ENCODE measurements at regions not wholly inside any gene's neighbourhood (a gene's known extent, or its start where the extent isn't known, plus 50 kb on each side); places are given as distances from the start of the nearest gene placed in this dataset.
"Not testable (repeated sequence)": the region's sequence is repeated elsewhere in the genome, so short reads cannot be mapped to it uniquely, and the experiment has no call there.

DNA sequence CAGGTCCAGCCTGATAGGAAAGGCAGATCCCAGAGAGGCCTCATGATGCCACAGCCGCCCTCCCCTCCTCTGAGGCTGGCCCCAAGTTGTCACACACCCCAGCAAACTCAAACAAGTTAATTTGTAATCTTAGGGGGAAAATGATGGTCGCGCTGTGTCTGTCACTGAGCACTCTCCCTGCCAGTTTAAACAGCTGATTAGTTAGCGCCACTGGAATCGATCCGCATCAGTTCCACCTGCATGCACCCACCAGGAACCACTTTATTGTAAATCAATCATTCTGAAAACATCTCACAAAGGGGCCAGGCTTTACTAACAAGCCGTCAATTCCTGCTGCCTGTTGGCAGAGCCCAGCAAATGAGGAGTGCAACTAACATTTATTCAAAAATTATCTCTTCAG lies 870.9 kb downstream of the KCNMA1 start:
- Histone ChIP-seq H3K27me3 (no peaks in the 10 kb centered on the region), H3K9me3 (no peaks in the 10 kb centered on the region), H3K27ac (no peak overlapping the region), H3K36me3 (no peaks in the 10 kb centered on the region), H3K4me1 (no peaks in the 10 kb centered on the region), H3K4me3 (no peak overlapping the region)
- TF ChIP-seq, protein P1, sequence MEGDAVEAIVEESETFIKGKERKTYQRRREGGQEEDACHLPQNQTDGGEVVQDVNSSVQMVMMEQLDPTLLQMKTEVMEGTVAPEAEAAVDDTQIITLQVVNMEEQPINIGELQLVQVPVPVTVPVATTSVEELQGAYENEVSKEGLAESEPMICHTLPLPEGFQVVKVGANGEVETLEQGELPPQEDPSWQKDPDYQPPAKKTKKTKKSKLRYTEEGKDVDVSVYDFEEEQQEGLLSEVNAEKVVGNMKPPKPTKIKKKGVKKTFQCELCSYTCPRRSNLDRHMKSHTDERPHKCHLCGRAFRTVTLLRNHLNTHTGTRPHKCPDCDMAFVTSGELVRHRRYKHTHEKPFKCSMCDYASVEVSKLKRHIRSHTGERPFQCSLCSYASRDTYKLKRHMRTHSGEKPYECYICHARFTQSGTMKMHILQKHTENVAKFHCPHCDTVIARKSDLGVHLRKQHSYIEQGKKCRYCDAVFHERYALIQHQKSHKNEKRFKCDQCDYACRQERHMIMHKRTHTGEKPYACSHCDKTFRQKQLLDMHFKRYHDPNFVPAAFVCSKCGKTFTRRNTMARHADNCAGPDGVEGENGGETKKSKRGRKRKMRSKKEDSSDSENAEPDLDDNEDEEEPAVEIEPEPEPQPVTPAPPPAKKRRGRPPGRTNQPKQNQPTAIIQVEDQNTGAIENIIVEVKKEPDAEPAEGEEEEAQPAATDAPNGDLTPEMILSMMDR (IDR thresholded peaks at IDR 0.05): no peak
- TF ChIP-seq POLR2A (IDR thresholded peaks at IDR 0.05): no peak
- DNase-seq: no peak

DNA sequence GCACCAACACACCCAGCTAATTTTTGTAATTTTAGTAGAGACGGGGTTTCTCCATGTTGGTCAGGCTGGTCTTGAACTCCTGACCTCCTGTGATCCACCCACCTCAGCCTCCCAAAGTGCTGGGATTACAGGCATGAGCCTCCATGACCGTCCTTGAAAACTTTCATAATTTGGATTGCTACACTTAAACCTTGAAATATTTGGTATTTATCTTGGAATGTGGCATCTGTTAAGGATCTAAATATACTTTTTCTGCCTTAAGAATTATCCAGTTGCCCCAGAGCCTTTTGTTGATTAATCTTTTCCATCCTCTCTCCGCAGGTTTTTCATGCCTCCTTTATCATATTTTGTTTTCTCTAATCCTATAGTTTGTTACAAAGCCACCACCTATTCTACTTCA lies 872.7 kb downstream of the KCNMA1 start:
- DNase-seq, H3K36me3 ChIP-seq, H3K9me3 ChIP-seq, H3K27me3 ChIP-seq, H3K4me3 ChIP-seq, H3K27ac ChIP-seq, H3K4me1 ChIP-seq: not testable (repeated sequence)

DNA sequence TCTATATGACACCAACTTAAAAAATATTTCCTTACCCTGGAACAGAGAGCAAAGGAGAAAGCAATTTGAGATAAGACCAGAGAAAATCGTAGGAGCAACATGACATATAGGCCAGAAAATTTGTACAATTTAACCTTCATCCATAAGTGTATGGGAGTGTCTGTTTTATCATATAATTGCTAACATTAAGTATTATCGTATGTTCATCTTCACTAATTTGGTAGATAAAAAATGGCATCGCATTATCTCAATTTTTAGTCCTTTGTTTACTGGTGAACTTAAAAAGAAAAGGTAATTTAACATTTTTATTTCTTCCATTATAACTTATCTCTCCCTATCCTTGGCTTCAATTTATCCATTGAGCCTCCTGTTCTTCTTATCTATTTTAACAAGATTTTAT lies 873.4 kb downstream of the KCNMA1 start:
- TF ChIP-seq, protein P1 (IDR thresholded peaks at IDR 0.05): no peak
- no peak for TF ChIP-seq POLR2A (IDR thresholded peaks at IDR 0.05)
- no peaks in the 10 kb centered on the region for H3K9me3 ChIP-seq
- no peaks in the 10 kb centered on the region for H3K27me3 ChIP-seq
- no peaks in the 10 kb centered on the region for H3K4me1 ChIP-seq
- no peak overlapping the region for H3K27ac ChIP-seq
- no peak overlapping the region for H3K4me3 ChIP-seq
- H3K36me3 ChIP-seq: no peaks in the 10 kb centered on the region
- DNase-seq: no peak

DNA sequence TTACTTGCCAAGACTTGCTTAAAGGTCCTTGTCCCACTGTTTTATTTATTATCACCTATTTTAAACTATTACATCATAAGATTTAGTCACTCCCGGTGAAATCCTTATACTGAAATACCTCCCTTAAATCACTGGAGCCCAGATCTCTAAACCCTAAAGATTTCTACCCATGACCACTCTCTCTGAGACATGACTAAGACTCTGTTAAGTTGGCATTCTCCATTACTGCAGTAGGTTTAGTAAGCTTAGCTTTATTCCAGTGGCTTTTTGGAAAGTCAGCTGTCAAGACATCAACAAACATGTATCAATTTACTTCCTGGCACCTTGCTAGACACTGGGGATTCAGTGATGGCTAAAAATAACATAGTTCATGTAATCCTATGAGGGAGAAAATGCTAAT lies 874.2 kb downstream of the KCNMA1 start:
- TF ChIP-seq, protein P1 (IDR thresholded peaks at IDR 0.05): no peak
- no peak for TF ChIP-seq POLR2A (IDR thresholded peaks at IDR 0.05)

DNA sequence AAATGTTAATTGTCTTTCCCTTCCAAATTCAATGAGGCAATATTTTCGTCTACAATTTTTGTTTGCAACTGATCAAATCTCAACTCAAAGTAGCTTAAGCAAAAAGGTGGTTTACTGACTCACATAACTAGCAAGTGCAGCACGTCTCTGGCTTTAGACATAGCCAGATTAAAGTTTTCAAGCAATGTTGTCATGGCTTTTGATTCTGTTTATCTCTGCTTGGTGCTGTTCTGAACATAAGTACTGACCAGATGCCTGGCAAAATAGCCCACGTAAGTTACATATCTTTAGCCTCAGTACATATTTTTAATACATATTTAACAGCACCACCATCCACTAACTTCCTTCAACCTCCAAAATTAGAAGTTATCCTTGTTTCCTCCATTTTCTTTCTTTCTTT lies 877.9 kb downstream of the KCNMA1 start:
- DNase-seq: no peak
- TF ChIP-seq, protein P1 (IDR thresholded peaks at IDR 0.05): no peak
- no peak for TF ChIP-seq POLR2A (IDR thresholded peaks at IDR 0.05)
- no peaks in the 10 kb centered on the region for H3K9me3 ChIP-seq

More for the DNA sequence above, 874.2 kb downstream of the KCNMA1 start:
- no peaks in the 10 kb centered on the region for H3K36me3 ChIP-seq
- DNase-seq: no peak
- no peaks in the 10 kb centered on the region for H3K4me1 ChIP-seq
- no peak overlapping the region for H3K27ac ChIP-seq
- no peaks in the 10 kb centered on the region for H3K9me3 ChIP-seq
- no peak overlapping the region for H3K4me3 ChIP-seq
- no peaks in the 10 kb centered on the region for H3K27me3 ChIP-seq

DNA sequence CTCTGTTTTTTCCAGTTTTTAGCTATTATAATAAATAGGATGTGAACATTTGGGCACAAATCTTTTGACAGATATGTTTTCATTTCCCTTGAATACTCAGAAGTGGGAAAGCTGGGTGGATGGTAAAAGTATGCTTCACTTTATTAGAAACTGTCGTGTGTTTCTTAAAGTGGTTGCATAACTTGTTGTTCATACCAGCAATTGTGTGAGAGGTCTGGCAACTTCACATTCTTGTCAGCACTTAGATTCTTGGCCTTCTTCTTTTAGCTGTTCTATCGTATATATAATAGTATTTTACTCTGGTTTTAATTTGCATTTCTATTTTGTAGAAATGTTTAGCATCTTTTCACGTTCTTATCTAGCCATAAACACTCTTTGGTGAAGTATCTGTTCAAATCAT lies 894.4 kb downstream of the KCNMA1 start:
- no peak for DNase-seq
- H3K4me3 ChIP-seq: no peak overlapping the region
- no peaks in the 10 kb centered on the region for H3K36me3 ChIP-seq
- no peak overlapping the region for H3K27ac ChIP-seq
- H3K4me1 ChIP-seq: no peaks in the 10 kb centered on the region
- no peaks in the 10 kb centered on the region for H3K9me3 ChIP-seq
- H3K27me3 ChIP-seq: no peaks in the 10 kb centered on the region
- TF ChIP-seq POLR2A (IDR thresholded peaks at IDR 0.05): no peak
- TF ChIP-seq, protein P1 (IDR thresholded peaks at IDR 0.05): no peak

More for the DNA sequence above, 877.9 kb downstream of the KCNMA1 start:
- H3K4me3 ChIP-seq: no peak overlapping the region
- no peaks in the 10 kb centered on the region for H3K27me3 ChIP-seq
- H3K27ac ChIP-seq: no peak overlapping the region
- H3K4me1 ChIP-seq: no peaks in the 10 kb centered on the region
- no peaks in the 10 kb centered on the region for H3K36me3 ChIP-seq
